ENCODE measurements at regions not wholly inside any gene's neighbourhood (a gene's known extent, or its start where the extent isn't known, plus 50 kb on each side); places are given as distances from the start of the nearest gene placed in this dataset.
"Not testable (repeated sequence)": the region's sequence is repeated elsewhere in the genome, so short reads cannot be mapped to it uniquely, and the experiment has no call there.

GRCh38 chr3:137647179-137647578, 116.9 kb upstream of the SOX14 start:
- DNase-seq = no peak

GRCh38 chr3:137669519-137670060, 94.5 kb upstream of the SOX14 start:
- DNase-seq = no peak

- no peak for DNase-seq
Observed at GRCh38 chr3:137687181-137687879, 76.8 kb upstream of the SOX14 start.

GRCh38 chr3:137692803-137693431, 71.2 kb upstream of the SOX14 start:
- DNase-seq = peak; percentile 6

GRCh38 chr3:137693791-137694190, 70.3 kb upstream of the SOX14 start:
- DNase-seq = no peak

GRCh38 chr3:137694836-137695235, 69.3 kb upstream of the SOX14 start:
- no peak for DNase-seq

- DNase-seq = no peak
Observed at GRCh38 chr3:137695351-137695750, 68.8 kb upstream of the SOX14 start.

- DNase-seq = peak; percentile 1
Observed at GRCh38 chr3:137709011-137709601, 55.0 kb upstream of the SOX14 start.

GRCh38 chr3:137713965-137714364, 50.1 kb upstream of the SOX14 start:
- DNase-seq = not testable (repeated sequence)

Data from NCI-H69 (cell line).